OCI-LY3 (cell line): ENCODE measurements at regions not wholly inside any gene's neighbourhood (a gene's known extent, or its start where the extent isn't known, plus 50 kb on each side); places are given as distances from the start of the nearest gene placed in this dataset.

Experiments
- H2AFZ ChIP-seq: fragments of 200-600, 300-600 bp; shearing (Covaris generic); 2 replicates; pipeline ENCODE4 v1.6.0; 2014; ENCODE audit warnings: antibody characterized with exemption, low read depth, low read length
- H3K27ac ChIP-seq: fragments of 200-600, 300-600 bp; sonication (generic); 2 replicates; pipeline ENCODE4 v1.5.1; 2014; ENCODE audit warnings: mild to moderate bottlenecking, low read length, moderate library complexity, mixed read lengths
- H3K27me3 ChIP-seq: fragments of 200-600, 300-600 bp; sonication (generic); 2 replicates; pipeline ENCODE4 v1.6.1; 2014; ENCODE audit warnings: low read depth, low read length, mixed read lengths
- H3K36me3 ChIP-seq: fragments of 200-600, 300-600 bp; sonication (generic); replicated peaks from 2 replicates; pipeline ENCODE3; 2014; ENCODE audit warnings: low read depth, low read length, mixed read lengths
- H3K4me1 ChIP-seq: fragments of 300-600, 200-600 bp; sonication (generic); 2 replicates; pipeline ENCODE4 v1.6.1; 2014; ENCODE audit warnings: low read length, mixed read lengths
- H3K4me2 ChIP-seq: fragments of 200-600, 300-600 bp; sonication (generic); 2 replicates; pipeline ENCODE4 v1.6.1; 2014; ENCODE audit warnings: low read length, mixed read lengths
- H3K4me3 ChIP-seq: fragments of 300-600, 200-600 bp; sonication (generic); 2 replicates; pipeline ENCODE4 v1.5.1; 2014; ENCODE audit warnings: antibody characterized with exemption, mild to moderate bottlenecking, low read length, moderate library complexity
- H3K79me2 ChIP-seq: fragments of 300-600, 200-600 bp; shearing (Covaris generic); 2 replicates; pipeline ENCODE4 v1.6.1; 2014; ENCODE audit warnings: mild to moderate bottlenecking, low read length, mixed read lengths
- H3K9ac ChIP-seq: fragments of 300-600, 200-600 bp; shearing (Covaris generic); 2 replicates; pipeline ENCODE4 v1.6.0; 2014; ENCODE audit warnings: mild to moderate bottlenecking, low read length, moderate library complexity
- H3K9me3 ChIP-seq: fragments of 200-600, 300-600 bp; shearing (Covaris generic); 2 replicates; pipeline ENCODE4 v1.6.1; 2014; ENCODE audit warnings: low read length, mixed read lengths; ENCODE audit not compliant: insufficient read depth
- H4K20me1 ChIP-seq: fragments of 200-600, 300-600 bp; sonication (generic); 2 replicates; pipeline ENCODE4 v1.6.1; 2016; ENCODE audit warnings: low read length, mixed read lengths; ENCODE audit not compliant: insufficient read depth
- CTCF ChIP-seq: fragments of 200-600, 300-600 bp; sonication (generic); IDR thresholded peaks from 2 replicates; pipeline ENCODE4 v1.5.1; 2014; ENCODE audit warnings: antibody characterized with exemption, low read length, low read depth
- EZH2phosphoT487 ChIP-seq: fragments of 200-600 bp; shearing (Covaris generic); IDR thresholded peaks from 2 replicates; pipeline ENCODE4 v1.6.1; 2018; ENCODE audit warnings: antibody characterized with exemption, mixed run types, low read depth

DNA sequence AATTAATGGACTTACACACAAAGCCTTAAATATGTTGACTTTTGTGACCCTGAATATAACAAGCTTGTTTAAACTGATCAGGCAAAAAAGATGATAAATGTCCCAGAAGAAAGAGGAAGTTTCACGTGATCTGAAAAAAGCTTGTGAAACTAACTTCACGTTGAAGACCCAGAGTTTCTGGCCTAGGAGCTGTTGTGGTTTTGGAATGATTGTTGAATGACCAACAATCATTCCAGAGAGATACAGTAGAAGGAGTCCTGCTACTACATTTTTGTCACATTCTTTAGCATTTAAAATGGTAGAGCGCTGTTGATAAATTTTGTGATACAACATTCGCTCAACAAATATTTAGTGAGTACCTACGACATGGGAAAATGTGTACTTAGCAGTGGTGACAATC lies 143.1 kb upstream of the FBN2 start:
- H3K4me1 ChIP-seq: peaks cover 5% of the 10 kb centered on the region
- H2AFZ ChIP-seq: no peak overlapping the region
- no peaks in the 10 kb centered on the region for H3K27me3 ChIP-seq
- H3K4me2 ChIP-seq: no peak overlapping the region
- H3K4me3 ChIP-seq: no peak overlapping the region
- H3K27ac ChIP-seq: no peak overlapping the region
- H3K36me3 ChIP-seq: no peaks in the 10 kb centered on the region
- H3K9ac ChIP-seq: no peak overlapping the region
- H3K79me2 ChIP-seq: no peaks in the 10 kb centered on the region
- no peaks in the 10 kb centered on the region for H3K9me3 ChIP-seq
- TF ChIP-seq CTCF: no peak
- no peak for TF ChIP-seq EZH2phosphoT487
- no peaks in the 10 kb centered on the region for H4K20me1 ChIP-seq

GRCh38 chr5:128681764-128682592 lies 143.9 kb upstream of the FBN2 start:
- Histone ChIP-seq H3K36me3 (no peaks in the 10 kb centered on the region), H3K79me2 (no peaks in the 10 kb centered on the region), H3K4me1 (peaks cover 5% of the 10 kb centered on the region), H3K9me3 (no peaks in the 10 kb centered on the region), H3K4me3 (no peak overlapping the region), H4K20me1 (no peaks in the 10 kb centered on the region), H2AFZ (no peak overlapping the region), H3K27ac (no peak overlapping the region), H3K9ac (no peak overlapping the region), H3K27me3 (no peaks in the 10 kb centered on the region), H3K4me2 (no peak overlapping the region)
- TF ChIP-seq EZH2phosphoT487 (no peak), CTCF (no peak)

DNA sequence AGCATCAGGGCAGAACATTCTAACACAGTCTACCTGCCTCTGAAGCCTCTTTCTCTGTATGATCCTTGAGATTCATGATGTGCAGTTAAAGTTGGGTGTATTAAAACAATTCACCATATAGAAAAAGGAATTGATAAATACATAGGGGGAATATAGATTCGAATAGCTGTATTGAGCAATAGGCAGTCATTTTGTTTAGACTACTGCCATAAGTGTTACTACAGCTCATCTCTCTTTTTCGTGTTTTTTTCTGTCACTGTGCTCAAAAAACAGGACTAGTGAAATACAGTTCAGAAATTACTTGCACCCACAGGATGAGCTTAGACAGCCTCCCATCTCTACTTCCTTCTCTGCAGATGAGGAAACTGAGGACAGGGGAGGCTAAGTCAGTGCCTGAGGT lies 144.6 kb upstream of the FBN2 start:
- H3K4me2 ChIP-seq: no peak overlapping the region
- no peak overlapping the region for H2AFZ ChIP-seq
- H3K27ac ChIP-seq: no peak overlapping the region
- H3K27me3 ChIP-seq: no peaks in the 10 kb centered on the region
- peaks cover 5% of the 10 kb centered on the region for H3K4me1 ChIP-seq
- no peaks in the 10 kb centered on the region for H3K36me3 ChIP-seq
- no peaks in the 10 kb centered on the region for H3K79me2 ChIP-seq
- no peaks in the 10 kb centered on the region for H3K9me3 ChIP-seq
- H3K9ac ChIP-seq: no peak overlapping the region
- H3K4me3 ChIP-seq: no peak overlapping the region
- H4K20me1 ChIP-seq: no peaks in the 10 kb centered on the region
- TF ChIP-seq EZH2phosphoT487 (no peak), CTCF (no peak)

GRCh38 chr5:128684961-128685360 lies 146.9 kb upstream of the FBN2 start:
- no peak for TF ChIP-seq CTCF
- TF ChIP-seq EZH2phosphoT487: no peak
- Histone ChIP-seq H3K9me3 (no peaks in the 10 kb centered on the region), H4K20me1 (no peaks in the 10 kb centered on the region), H3K4me1 (peaks cover 5% of the 10 kb centered on the region), H3K36me3 (no peaks in the 10 kb centered on the region), H3K9ac (no peak overlapping the region), H3K27me3 (no peaks in the 10 kb centered on the region), H3K4me2 (no peak overlapping the region), H3K79me2 (no peaks in the 10 kb centered on the region), H3K4me3 (no peak overlapping the region), H2AFZ (no peak overlapping the region), H3K27ac (no peak overlapping the region)
